ENCODE measurements at regions not wholly inside any gene's neighbourhood (a gene's known extent, or its start where the extent isn't known, plus 50 kb on each side); places are given as distances from the start of the nearest gene placed in this dataset.

- no peak for DNase-seq (ENCODE audit: low read depth in 2 of 2)
These were observed 228.5 kb upstream of the ROBO2 start for GRCh38 chr3:76811418-76811817.

DNA sequence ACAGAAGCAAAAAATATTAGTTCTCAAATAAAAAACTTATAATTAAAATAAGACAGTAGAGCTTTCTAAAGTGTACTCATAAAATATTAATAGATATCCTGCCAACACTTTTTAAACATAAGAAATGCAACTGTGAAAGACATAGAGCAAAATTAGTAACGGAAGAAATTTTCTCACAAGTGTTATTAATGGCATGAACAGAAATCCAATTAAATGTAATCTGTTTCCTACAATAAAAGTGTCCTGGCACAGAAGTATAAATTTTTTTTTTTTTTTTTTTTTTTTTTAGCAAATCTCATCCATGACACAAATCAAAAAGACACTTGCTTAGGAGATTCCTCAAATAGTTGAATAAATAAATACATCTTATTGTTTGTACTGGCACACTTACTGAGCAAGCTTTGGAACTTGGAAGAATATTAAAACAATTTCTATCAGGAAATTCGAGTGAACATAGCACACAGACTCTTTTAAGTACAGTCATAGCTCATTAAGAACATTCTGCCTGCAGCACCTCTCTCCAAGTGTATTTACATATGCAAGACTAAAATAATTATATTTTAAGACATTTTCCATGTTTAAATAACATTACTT, 227.2 kb upstream of the ROBO2 start:
- DNase-seq (ENCODE audit: low read depth in 2 of 2), result no peak

- no peak for DNase-seq (ENCODE audit: low read depth in 2 of 2)
These were observed 224.3 kb upstream of the ROBO2 start for GRCh38 chr3:76815561-76815960.

- DNase-seq (ENCODE audit: low read depth in 2 of 2), result no peak
These were observed 219.4 kb upstream of the ROBO2 start for GRCh38 chr3:76820481-76820880.

GRCh38 chr3:76824658-76825240, 215.2 kb upstream of the ROBO2 start:
- no peak for DNase-seq (ENCODE audit: low read depth in 2 of 2)

DNA sequence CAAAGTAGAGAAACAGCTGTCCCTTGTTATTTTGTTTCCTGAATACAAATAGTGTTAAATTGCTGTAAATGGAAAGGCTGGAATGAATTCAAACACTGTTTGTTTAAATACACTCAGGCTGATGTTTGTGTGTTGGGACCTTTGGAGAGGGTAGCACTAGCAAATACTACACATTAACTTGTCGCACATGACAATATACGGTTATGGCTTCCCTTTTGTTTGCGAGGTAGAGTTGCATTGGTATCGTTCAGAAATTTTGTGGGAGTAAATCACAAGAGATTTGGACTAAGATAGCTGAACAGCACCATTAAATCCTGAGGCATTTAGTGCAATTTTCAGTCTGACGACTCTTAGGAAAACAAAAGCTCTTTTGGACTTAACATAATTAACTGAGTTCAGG, 213.0 kb upstream of the ROBO2 start:
- no peak for DNase-seq (ENCODE audit: low read depth in 2 of 2)

GRCh38 chr3:76827701-76828226, 212.1 kb upstream of the ROBO2 start:
- DNase-seq (ENCODE audit: low read depth in 2 of 2), result no peak

GRCh38 chr3:76834657-76835056, 205.2 kb upstream of the ROBO2 start:
- DNase-seq (ENCODE audit: low read depth in 2 of 2), result no peak

DNA sequence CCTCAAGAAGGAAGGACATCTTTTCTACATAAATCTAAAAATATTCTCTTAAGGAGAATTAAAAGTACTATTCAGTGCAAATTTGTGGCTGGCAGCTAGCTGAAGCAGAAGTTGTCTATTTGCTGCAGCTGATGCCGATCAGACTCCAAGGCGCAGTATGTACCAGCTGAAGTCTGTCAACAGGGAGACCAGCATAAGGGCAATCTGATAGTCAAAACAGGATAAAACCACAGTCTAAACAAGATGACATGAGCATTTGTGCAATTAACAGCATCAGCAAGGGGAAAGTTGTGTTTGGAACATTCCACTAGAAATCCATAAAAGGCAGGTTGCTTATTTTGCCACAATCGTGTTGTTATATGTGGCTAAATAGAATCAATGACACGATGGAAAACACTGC, 198.2 kb upstream of the ROBO2 start:
- DNase-seq (ENCODE audit: low read depth in 2 of 2), result no peak

DNA sequence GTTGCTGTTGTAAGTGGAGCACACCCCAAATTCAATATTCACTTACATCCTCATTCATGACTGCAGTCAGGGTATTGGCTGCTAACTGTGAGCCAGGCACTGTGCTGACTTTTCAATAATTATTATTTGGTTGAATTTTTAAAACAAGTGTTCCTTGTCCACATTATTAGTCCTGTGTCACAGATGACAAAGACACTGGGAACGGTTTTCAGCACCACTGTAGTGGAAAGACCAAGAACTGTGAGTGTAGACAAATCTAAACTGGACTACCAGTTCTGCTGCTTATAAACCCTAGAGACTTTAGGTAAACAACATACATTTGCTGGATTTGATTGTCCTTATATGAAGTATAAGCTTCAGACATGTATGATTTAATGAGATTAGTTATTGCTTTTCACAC, 197.7 kb upstream of the ROBO2 start:
- DNase-seq (ENCODE audit: low read depth in 2 of 2), result no peak

DNA sequence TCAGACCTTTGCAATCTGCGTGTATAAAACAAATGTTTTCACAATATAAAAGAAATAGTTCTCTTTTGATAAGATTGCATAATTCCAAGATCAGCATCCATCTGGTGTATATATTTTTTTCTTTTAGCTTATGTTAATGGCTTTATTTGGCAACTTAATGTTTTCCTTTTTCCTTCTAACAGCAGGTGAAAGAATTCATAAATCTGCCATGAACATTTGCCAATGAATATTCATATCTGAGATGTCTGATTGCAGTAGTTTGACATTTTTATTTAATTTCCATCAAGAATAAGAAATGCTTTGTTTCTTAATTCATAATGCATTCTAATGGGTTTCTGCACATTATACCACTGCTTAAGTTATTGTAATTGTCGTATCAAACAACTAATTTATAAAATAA, 184.4 kb upstream of the ROBO2 start:
- no peak for DNase-seq (ENCODE audit: low read depth in 2 of 2)

DNA sequence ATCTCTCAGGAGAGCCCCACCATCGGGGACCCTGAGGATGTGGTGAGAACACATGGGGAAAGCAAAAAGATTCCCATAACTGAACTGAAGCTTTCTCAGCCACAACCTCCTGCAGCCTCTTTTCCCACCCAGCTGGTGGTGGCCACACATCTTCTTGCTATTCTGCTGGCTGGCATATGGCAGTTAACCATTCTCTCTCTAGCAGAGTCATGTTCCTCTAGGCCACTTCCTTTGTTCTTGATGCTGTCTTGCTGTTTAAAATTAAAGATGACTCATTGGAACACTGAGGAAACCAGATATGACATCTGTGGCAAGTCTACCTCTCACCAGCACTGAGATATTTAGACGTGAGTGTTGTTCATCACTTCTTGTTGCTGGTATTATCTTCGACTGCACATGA, 180.3 kb upstream of the ROBO2 start:
- no peak for DNase-seq (ENCODE audit: low read depth in 2 of 2)

- DNase-seq (ENCODE audit: low read depth in 2 of 2), result no peak
These were observed 175.5 kb upstream of the ROBO2 start for GRCh38 chr3:76864355-76864754.

DNA sequence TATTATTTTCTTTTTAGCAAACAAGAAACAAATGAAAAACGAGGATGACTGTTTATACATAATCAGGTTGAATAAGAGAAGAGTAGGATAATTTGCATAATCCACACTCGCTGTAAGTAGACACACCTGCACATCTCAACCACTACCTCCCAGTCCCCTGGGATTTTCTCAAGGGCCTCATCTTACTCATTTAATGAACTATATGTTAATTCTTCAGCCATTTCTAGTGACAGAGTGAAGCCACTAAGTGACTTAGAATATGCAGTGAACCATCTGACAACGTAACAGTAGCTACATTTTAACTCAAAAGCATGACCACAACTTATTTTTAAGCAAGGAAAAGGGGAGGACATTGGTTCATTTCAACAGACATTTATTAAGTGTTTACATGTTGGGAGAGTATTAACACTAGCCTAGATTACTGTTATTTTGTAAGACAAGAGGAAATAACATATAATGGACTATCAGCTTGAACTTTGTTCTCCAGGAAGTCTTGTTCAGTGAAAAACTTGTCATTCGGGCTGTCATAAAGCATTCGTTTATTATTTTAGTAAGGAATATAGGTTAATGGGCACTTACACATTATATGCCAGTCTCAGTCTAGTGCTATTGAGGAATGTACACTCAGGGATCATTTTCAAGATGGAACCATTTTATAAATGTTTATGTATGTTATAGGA, 173.0 kb upstream of the ROBO2 start:
- no peak for DNase-seq (ENCODE audit: low read depth in 2 of 2)

- DNase-seq (ENCODE audit: low read depth in 2 of 2), result no peak
These were observed 170.0 kb upstream of the ROBO2 start for GRCh38 chr3:76869726-76870384.

GRCh38 chr3:76871655-76872054, 168.2 kb upstream of the ROBO2 start:
- DNase-seq (ENCODE audit: low read depth in 2 of 2), result no peak

DNA sequence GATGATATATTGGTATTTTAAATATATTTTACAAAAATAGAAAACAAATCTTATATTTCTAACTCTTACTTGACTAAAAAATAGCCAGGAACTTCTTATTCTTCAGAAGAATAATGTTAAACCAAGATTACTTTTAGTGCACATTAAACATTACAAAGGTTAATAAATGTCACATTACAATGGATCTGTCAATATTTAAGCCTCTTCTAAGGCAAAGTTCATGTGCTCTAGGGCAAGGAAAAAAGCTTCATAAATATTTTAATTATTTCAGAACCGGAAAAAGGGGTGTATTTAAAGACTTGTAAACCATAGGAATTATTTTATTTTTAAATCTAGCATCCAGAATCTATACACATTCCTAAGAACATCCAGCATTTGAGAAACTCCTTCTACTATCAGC, 166.9 kb upstream of the ROBO2 start:
- no peak for DNase-seq (ENCODE audit: low read depth in 2 of 2)

DNA sequence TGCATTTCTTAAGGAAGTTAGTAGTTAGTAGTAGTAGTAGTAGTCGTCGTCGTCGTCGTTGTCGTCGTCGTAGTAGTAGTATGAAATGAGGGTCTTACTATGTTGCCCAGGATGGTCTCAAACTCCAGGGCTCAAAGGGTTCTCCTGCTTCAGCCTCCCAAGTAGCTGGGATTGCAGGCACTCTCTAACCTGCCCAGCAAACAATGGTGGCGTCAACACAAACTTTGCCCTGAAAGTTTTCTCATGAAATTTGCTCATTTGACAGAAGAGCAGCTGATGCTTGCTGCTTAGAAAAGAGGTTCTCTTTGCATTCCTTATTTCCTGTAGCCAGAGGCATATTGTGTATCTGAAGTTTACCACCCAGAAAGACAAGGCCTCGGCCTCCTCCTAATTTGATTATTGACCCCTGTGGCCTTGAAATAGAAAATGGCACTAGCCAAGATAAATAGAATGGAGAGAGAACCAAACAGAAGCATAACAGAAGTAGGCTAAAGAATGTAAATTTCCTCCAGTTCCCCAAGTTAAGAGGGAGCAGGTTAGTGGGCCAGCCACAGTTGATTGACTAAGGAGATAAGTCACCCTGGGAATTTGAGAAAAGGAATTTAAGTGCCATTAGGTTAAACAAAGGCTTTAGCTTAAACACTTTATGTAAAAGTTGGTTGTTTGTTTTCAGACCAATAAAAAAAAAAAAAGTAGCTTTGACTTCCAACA, 166.2 kb upstream of the ROBO2 start:
- no peak for DNase-seq (ENCODE audit: low read depth in 2 of 2)

DNA sequence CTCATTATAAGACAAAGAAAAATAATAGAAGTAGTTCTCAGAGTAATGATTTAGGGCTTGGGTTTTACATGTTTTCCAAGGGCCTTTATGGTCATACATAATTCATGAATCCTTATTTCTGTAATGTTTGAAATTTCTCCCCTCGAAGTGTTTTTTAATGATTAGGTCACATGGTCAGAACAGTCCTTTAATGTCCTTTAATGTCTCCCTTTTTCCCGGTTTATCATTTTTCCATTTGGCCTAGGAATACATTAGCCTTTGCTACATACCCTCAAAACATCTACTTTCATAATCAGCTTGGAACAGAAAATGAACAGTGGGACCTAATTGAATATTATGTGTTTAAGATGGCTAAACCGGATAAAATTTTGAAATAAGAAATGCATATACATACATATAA, 159.9 kb upstream of the ROBO2 start:
- DNase-seq (ENCODE audit: low read depth in 2 of 2), result no peak

DNA sequence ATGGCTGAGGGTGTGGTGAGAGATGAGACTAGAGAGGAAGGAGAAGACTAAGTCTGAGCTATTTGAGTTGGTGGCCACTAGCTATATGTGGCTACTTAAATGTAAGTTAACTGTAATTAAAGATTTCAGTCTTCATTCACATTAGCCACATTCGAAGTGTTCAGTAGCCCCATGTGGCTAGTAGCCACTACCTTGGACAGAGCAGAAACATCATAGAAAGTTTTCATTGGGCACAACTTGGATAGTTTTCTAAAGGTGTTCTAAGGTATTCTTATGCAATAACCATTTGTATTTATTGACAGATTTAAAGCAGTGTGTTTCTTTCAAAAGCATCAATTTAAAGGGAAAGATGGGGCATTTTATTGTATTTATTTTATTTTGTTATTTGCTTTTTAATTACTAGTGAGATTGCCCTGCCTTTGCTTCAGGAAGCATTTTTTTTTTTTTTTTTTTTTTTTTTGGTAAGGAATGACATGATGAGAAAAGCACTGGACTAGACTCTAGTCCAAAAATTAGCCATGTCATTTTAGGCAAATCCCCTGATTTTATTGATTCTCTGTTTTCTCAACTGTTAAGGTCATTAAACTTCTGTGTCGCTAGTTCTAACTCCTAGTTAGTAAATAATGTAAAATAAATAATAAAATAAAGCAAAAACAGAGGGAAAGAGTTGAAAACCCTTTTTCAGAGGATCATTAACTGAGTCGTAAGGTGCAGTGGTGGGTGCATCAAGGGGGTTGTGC, 153.0 kb upstream of the ROBO2 start:
- DNase-seq (ENCODE audit: low read depth in 2 of 2), result no peak

- no peak for DNase-seq (ENCODE audit: low read depth in 2 of 2)
These were observed 151.0 kb upstream of the ROBO2 start for GRCh38 chr3:76888856-76889255.
